Activated B cell treated with CpG ODN at 0.5 μM for 24 hours (primary cell): ENCODE measurements at regions not wholly inside any gene's neighbourhood (a gene's known extent, or its start where the extent isn't known, plus 50 kb on each side); places are given as distances from the start of the nearest gene placed in this dataset.
A peak's percentile ranks its signal among the peaks of the same experiment; 100 is the strongest.

ENCODE experiments used
- ATAC-seq: fragments of 200-7000 bp; cut with Tn5 transposase; one replicate; pipeline ENCODE4 v1.10.0; 2021; ENCODE audit warnings: low read depth, mild to moderate bottlenecking, moderate library complexity
- CTCF ChIA-PET: fragments of 350-600 bp; sonication (Branson Sonifier 250); formaldehyde crosslinking; loops from one replicate; lab custom pipeline; 2021; ENCODE audit warnings: antibody characterized with exemption; lab: Charles Lee
- POLR2A ChIA-PET: fragments of 350-600 bp; sonication (Branson Sonifier 250); formaldehyde crosslinking; loops from one replicate; lab custom pipeline; 2021; ENCODE audit warnings: antibody characterized with exemption; lab: Charles Lee
- DNase-seq: peaks from one replicate; pipeline ENCODE4 v3.0.0; 2022
- H3K27ac Mint-ChIP-seq: one replicate; pipeline ENCODE4 v1.8.0; 2020; ENCODE audit warnings: mixed read lengths
- H3K27me3 Mint-ChIP-seq: one replicate; pipeline ENCODE4 v1.8.0; 2021; ENCODE audit warnings: mixed read lengths
- H3K36me3 Mint-ChIP-seq: one replicate; pipeline ENCODE4 v1.8.0; 2021; ENCODE audit warnings: low read depth, mixed read lengths
- H3K4me1 Mint-ChIP-seq: one replicate; pipeline ENCODE4 v1.8.0; 2021; ENCODE audit warnings: mixed read lengths
- H3K4me3 Mint-ChIP-seq: one replicate; pipeline ENCODE4 v1.8.0; 2020; ENCODE audit warnings: mild to moderate bottlenecking, mixed read lengths
- H3K9me3 Mint-ChIP-seq: one replicate; pipeline ENCODE4 v1.8.0; 2020; ENCODE audit warnings: mixed read lengths
- intact Hi-C: fragments of 100-400 bp; cut with micrococcal nuclease; formaldehyde crosslinking; loops from one replicate; pipeline ENCODE4 v1.15.1; 2024
- TF ChIP-seq, protein P1 (sequence below): fragments of 200-600 bp; IDR thresholded peaks from one replicate; pipeline ENCODE4 v1.8.0; 2022; ENCODE audit warnings: antibody characterized with exemption, mild to moderate bottlenecking

DNA sequence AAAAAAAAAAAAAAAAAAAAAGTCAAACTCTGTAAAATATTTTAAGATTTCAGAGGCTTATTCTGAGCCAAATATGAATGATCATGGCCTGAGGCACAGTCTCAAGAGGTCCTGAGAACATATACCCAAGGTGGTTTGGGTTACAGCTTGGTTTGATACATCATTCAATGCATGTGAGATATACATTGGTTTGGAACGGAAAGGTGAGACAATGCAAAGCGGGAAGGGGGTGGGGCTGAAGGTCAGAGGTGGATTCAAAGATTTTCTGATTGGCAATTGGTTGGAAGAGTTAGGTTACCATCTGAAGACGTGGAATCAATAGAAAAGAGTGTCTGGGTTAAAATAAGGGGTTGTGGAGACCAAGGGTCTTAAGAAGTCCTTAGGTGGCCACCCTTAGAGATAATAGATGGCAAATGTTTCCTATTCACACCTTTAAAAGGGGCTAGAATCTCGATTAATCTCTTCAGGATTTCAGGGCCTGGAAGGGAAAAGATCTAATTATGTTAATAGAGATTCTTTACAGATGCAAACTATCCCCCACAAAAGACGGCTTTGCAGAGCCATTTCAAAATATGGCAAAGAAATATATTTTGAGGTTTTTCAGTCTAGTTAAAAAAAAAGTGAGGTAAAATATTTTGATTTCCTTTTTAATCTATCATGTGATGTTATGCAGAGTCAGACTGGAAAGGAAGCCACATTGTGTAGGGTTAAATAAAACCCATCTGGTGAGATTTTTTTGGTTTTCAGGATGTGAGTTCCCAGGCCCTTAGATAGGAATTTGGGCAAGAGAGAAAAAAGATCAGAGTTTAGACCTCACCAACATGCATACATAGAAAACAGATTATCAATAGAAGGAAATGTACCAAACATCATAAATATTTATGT, 173.8 kb upstream of the CNOT2 start:
- no peaks in the 10 kb centered on the region for H3K9me3 Mint-ChIP-seq
- no peaks in the 10 kb centered on the region for H3K27me3 Mint-ChIP-seq
- ChIA-PET POLR2A (no interaction called here), CTCF (no interaction called here)
- ATAC-seq (no peak), DNase-seq (no peak)
- H3K4me3 Mint-ChIP-seq, result peak overlapping the region; percentile 3
- no peaks in the 10 kb centered on the region for H3K36me3 Mint-ChIP-seq
- peaks cover 13% of the 10 kb centered on the region for H3K4me1 Mint-ChIP-seq
- intact Hi-C loops, result no loop called here
- H3K27ac Mint-ChIP-seq, result no peak overlapping the region
- TF ChIP-seq, protein P1, sequence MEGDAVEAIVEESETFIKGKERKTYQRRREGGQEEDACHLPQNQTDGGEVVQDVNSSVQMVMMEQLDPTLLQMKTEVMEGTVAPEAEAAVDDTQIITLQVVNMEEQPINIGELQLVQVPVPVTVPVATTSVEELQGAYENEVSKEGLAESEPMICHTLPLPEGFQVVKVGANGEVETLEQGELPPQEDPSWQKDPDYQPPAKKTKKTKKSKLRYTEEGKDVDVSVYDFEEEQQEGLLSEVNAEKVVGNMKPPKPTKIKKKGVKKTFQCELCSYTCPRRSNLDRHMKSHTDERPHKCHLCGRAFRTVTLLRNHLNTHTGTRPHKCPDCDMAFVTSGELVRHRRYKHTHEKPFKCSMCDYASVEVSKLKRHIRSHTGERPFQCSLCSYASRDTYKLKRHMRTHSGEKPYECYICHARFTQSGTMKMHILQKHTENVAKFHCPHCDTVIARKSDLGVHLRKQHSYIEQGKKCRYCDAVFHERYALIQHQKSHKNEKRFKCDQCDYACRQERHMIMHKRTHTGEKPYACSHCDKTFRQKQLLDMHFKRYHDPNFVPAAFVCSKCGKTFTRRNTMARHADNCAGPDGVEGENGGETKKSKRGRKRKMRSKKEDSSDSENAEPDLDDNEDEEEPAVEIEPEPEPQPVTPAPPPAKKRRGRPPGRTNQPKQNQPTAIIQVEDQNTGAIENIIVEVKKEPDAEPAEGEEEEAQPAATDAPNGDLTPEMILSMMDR, result no peak

DNA sequence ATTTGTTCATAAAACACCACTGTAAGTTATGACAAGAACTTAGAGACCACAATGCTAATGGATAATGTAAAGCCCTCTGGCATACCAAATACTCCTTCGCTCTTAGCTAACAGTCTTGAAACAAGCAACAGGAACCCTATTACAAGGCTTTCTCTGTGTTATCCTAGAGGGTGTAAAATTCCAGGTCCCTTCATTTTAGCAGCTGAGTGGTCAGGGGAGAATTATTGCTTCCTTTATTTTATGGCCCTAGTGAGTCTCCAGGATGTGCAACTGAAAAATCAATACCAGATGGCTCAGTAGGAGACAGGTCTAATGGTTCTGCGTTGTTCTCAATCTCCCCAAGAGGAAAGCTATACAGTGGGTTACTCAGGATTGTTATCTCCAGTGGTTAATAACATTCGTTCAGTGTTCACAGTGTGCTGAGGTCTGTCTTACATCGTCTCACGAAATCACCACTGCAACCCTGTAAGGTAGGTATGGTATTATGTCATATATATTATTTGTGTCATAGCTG, 172.7 kb upstream of the CNOT2 start:
- ChIA-PET CTCF (no interaction called here), POLR2A (no interaction called here)
- H3K36me3 Mint-ChIP-seq, result no peaks in the 10 kb centered on the region
- TF ChIP-seq, protein P1, result no peak
- no peak overlapping the region for H3K4me3 Mint-ChIP-seq
- ATAC-seq (no peak), DNase-seq (no peak)
- no peaks in the 10 kb centered on the region for H3K27me3 Mint-ChIP-seq
- H3K27ac Mint-ChIP-seq, result no peak overlapping the region
- intact Hi-C loops, result no loop called here
- H3K9me3 Mint-ChIP-seq, result no peaks in the 10 kb centered on the region
- peaks cover 13% of the 10 kb centered on the region for H3K4me1 Mint-ChIP-seq

DNA sequence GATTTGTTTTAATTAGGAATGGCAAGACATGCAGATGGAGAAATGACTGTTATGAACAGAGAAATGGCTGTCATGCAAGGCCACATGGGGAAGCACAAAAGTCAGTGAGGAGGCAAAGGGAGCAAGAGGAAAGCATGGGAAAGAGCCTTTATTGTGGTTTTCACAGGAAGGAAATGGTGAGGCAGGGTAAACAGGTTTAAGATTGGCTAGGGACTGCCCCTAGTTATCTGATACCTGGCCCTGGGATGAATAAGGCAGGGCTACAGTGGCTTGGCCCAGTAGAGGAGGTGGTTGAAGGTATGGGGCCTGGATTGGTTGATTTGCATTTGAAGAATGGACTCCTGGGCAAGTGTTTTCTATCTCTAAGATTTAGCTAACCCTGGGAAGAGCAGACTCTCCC, 168.7 kb upstream of the CNOT2 start:
- Mint-ChIP-seq H3K4me1 (peaks cover 4% of the 10 kb centered on the region), H3K9me3 (no peaks in the 10 kb centered on the region), H3K4me3 (no peak overlapping the region), H3K36me3 (no peaks in the 10 kb centered on the region), H3K27ac (no peak overlapping the region), H3K27me3 (no peaks in the 10 kb centered on the region)
- TF ChIP-seq, protein P1, result no peak
- intact Hi-C loops, result no loop called here
- ChIA-PET CTCF (no interaction called here), POLR2A (no interaction called here)
- ATAC-seq (no peak), DNase-seq (no peak)

DNA sequence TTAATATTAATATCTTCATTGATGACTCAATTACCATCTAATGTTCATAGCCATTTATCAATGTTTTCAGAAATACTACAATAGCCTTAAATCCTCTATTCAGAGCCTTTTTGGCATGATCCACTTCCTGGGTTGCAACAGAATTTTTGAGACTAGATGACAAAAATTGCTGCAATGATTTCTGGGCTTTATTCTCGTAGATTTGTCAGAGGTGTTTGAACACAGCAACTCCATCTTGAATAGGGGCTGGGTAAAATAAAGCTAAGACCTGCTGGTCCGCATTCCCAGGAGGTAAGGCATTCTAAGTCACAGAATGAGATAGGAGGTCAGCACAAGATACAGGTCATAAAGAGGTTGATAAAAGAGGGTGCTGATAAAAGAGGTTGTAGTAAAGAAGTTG, 165.8 kb upstream of the CNOT2 start:
- ChIA-PET POLR2A (no interaction called here), CTCF (no interaction called here)
- Mint-ChIP-seq H3K9me3 (peaks cover 1% of the 10 kb centered on the region), H3K4me1 (peaks cover 18% of the 10 kb centered on the region), H3K36me3 (no peaks in the 10 kb centered on the region), H3K27me3 (no peaks in the 10 kb centered on the region), H3K27ac (no peak overlapping the region), H3K4me3 (no peak overlapping the region)
- DNase-seq (no peak), ATAC-seq (no peak)
- TF ChIP-seq, protein P1, result no peak
- intact Hi-C loops, result no loop called here

DNA sequence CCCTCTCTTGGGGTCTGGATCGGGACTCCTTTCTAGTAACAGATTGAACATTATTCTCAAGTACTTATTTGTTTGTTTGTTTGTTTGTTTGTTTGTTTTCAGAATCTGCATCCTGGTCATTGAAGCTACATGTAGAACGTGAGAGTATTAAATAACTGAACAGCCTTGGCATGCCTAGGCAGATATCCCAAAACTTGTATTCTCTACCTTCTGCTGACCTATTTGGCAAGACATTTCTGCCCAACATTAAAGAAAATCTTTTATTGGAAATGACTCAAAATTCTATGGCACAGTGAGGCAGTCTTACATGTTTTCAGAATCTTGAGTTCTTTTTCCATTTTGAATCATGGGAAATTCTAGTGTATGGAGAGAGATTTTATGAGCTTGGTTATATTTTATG, 165.1 kb upstream of the CNOT2 start:
- POLR2A ChIA-PET, result no interaction called here
- TF ChIP-seq, protein P1, result no peak
- H3K9me3 Mint-ChIP-seq, result peaks cover 8% of the 10 kb centered on the region
- CTCF ChIA-PET, result no interaction called here
- DNase-seq (no peak), ATAC-seq (no peak)
- intact Hi-C loops, result no loop called here
- no peaks in the 10 kb centered on the region for H3K36me3 Mint-ChIP-seq
- H3K27ac Mint-ChIP-seq, result no peak overlapping the region
- no peaks in the 10 kb centered on the region for H3K27me3 Mint-ChIP-seq
- H3K4me3 Mint-ChIP-seq, result no peak overlapping the region
- H3K4me1 Mint-ChIP-seq, result peaks cover 18% of the 10 kb centered on the region
